ENCODE measurements at regions not wholly inside any gene's neighbourhood (a gene's known extent, or its start where the extent isn't known, plus 50 kb on each side); places are given as distances from the start of the nearest gene placed in this dataset.

- TF ChIP-seq ZNF462 (CRISPR knock-in tag; IDR thresholded peaks at IDR 0.05) = no peak
- TF ChIP-seq EZH2 (IDR thresholded peaks at IDR 0.05; ENCODE audit: low read depth, unreplicated experiment) = no peak
These were observed 211.5 kb upstream of the PRSS1 start for GRCh38 chr7:142537760-142538159.

Data from GM23338 (cell line).